IMR-90 (cell line): ENCODE measurements at regions not wholly inside any gene's neighbourhood (a gene's known extent, or its start where the extent isn't known, plus 50 kb on each side); places are given as distances from the start of the nearest gene placed in this dataset.

Experiments used
- ATAC-seq: fragments of 200-7000 bp; cut with Tn5 transposase; 2 replicates; pipeline ENCODE4 v1.9.1; 2020; ENCODE audit warnings: low read depth, mild to moderate bottlenecking, moderate library complexity
- BruUV-seq: library from RNA; stranded (reverse); fragments of 400-500 nt; replicated peaks from 2 replicates; lab custom pipeline; 2021; lab: Mats Ljungman, UMichigan
- CTCF ChIA-PET: fragments of 300-600 bp; formaldehyde crosslinking; extraction: SDS; loops from one replicate; lab custom pipeline; 2021; ENCODE audit warnings: antibody characterized with exemption; lab: Yijun Ruan, JAX
- POLR2A ChIA-PET: fragments of 300-600 bp; sonication (Branson Sonifier 250); formaldehyde crosslinking; loops from one replicate; lab custom pipeline; 2022; ENCODE audit warnings: antibody characterized with exemption; ENCODE audit not compliant: unreplicated experiment; lab: Charles Lee
- DNase-seq: peaks from one replicate; pipeline ENCODE4 v3.0.0; 2013
- H2AFZ ChIP-seq: replicated peaks from 2 replicates; pipeline ENCODE3; 2013; ENCODE audit warnings: low read length, mild to moderate bottlenecking; ENCODE audit not compliant: poor library complexity
- H2AK5ac ChIP-seq: 2 replicates; pipeline ENCODE4 v1.6.1; 2013; ENCODE audit warnings: low read depth, low read length, inconsistent platforms
- H2AK9ac ChIP-seq: replicated peaks from 2 replicates; pipeline ENCODE3; 2013; ENCODE audit warnings: mild to moderate bottlenecking, low read depth, low read length, moderate library complexity; ENCODE audit not compliant: poor library complexity
- H2BK120ac ChIP-seq: 2 replicates; pipeline ENCODE4 v1.6.1; 2013; ENCODE audit warnings: low read depth, low read length, inconsistent platforms
- H2BK15ac ChIP-seq: 3 replicates; pipeline ENCODE4 v1.6.1; 2013; ENCODE audit warnings: low read depth, low read length, inconsistent platforms
- H2BK20ac ChIP-seq: 2 replicates; pipeline ENCODE4 v1.6.1; 2013; ENCODE audit warnings: low read depth, mild to moderate bottlenecking, inconsistent platforms, low read length, moderate library complexity
- H2BK5ac ChIP-seq: 2 replicates; pipeline ENCODE4 v1.6.1; 2013; ENCODE audit warnings: mild to moderate bottlenecking, low read depth, low read length, inconsistent platforms; ENCODE audit not compliant: poor library complexity, severe bottlenecking
- H3K14ac ChIP-seq: replicated peaks from 2 replicates; pipeline ENCODE4 v1.6.1; 2013; ENCODE audit warnings: low read depth, low read length, inconsistent platforms
- H3K18ac ChIP-seq: 2 replicates; pipeline ENCODE4 v1.6.1; 2013; ENCODE audit warnings: low read depth, low read length, control low read depth
- H3K23ac ChIP-seq: 2 replicates; pipeline ENCODE4 v1.6.1; 2013; ENCODE audit warnings: low read depth, low read length, inconsistent platforms
- H3K27ac ChIP-seq: 2 replicates; pipeline ENCODE4 v1.5.1; 2013; ENCODE audit warnings: mild to moderate bottlenecking, control low read depth, low read length; ENCODE audit not compliant: insufficient read depth
- H3K27me3 ChIP-seq: 2 replicates; pipeline ENCODE4 v1.6.1; 2013; ENCODE audit warnings: low read length; ENCODE audit not compliant: control insufficient read depth, insufficient read depth
- H3K36me3 ChIP-seq: 2 replicates; pipeline ENCODE4 v1.6.1; 2013; ENCODE audit warnings: low read length, mixed read lengths; ENCODE audit not compliant: control insufficient read depth, insufficient read depth
- H3K4ac ChIP-seq: 2 replicates; pipeline ENCODE4 v1.6.1; 2013; ENCODE audit warnings: low read depth, low read length, inconsistent platforms
- H3K4me1 ChIP-seq: 2 replicates; pipeline ENCODE4 v1.6.1; 2013; ENCODE audit warnings: low read length, mixed read lengths; ENCODE audit not compliant: control insufficient read depth, insufficient read depth
- H3K4me2 ChIP-seq: 2 replicates; pipeline ENCODE4 v1.6.1; 2013; ENCODE audit warnings: low read depth, mild to moderate bottlenecking, control low read depth, low read length, moderate library complexity
- H3K4me3 ChIP-seq: 2 replicates; pipeline ENCODE4 v1.5.1; 2013; ENCODE audit warnings: low read depth, mild to moderate bottlenecking, control low read depth, low read length, moderate library complexity; ENCODE audit not compliant: insufficient read depth
- H3K56ac ChIP-seq: 2 replicates; pipeline ENCODE4 v1.6.1; 2013; ENCODE audit warnings: low read length, inconsistent platforms; ENCODE audit not compliant: insufficient read depth; ENCODE audit errors: extremely low read depth
- H3K79me1 ChIP-seq, 2 experiments: 2 replicates each; pipeline ENCODE4 v1.6.1; 2013; ENCODE audit warnings: low read length in 2 of 2, inconsistent platforms in 1 of 2, low read depth in 1 of 2
- H3K9ac ChIP-seq: 2 replicates; pipeline ENCODE4 v1.6.1; 2013; ENCODE audit warnings: low read depth, low read length, control low read depth
- H3K9me1 ChIP-seq: 2 replicates; pipeline ENCODE4 v1.6.1; 2013; ENCODE audit warnings: low read length, inconsistent platforms; ENCODE audit not compliant: insufficient read depth
- H3K9me3 ChIP-seq: 2 replicates; pipeline ENCODE4 v1.6.1; 2013; ENCODE audit warnings: low read length; ENCODE audit not compliant: control insufficient read depth, insufficient read depth
- H4K20me1 ChIP-seq: 2 replicates; pipeline ENCODE4 v1.6.1; 2013; ENCODE audit warnings: low read length, inconsistent platforms; ENCODE audit not compliant: insufficient read depth
- H4K5ac ChIP-seq: 2 replicates; pipeline ENCODE4 v1.6.1; 2013; ENCODE audit warnings: mild to moderate bottlenecking, low read depth, low read length, control low read depth
- H4K8ac ChIP-seq, 2 experiments: 2 replicates each; pipeline ENCODE4 v1.6.1; 2013; ENCODE audit warnings: low read depth in 2 of 2, low read length in 2 of 2, control low read depth in 1 of 2, inconsistent platforms in 1 of 2
- H4K91ac ChIP-seq: 2 replicates; pipeline ENCODE4 v1.6.1; 2013; ENCODE audit warnings: low read depth, low read length, inconsistent platforms; ENCODE audit not compliant: insufficient read depth
- BHLHE40 ChIP-seq: fragments of 150-350 bp; IDR thresholded peaks from 2 replicates; pipeline ENCODE4 v1.6.1; 2016; ENCODE audit warnings: mild to moderate bottlenecking, low read depth, low read length
- CEBPB ChIP-seq: IDR thresholded peaks from 2 replicates; pipeline ENCODE4 v1.6.1; 2012; ENCODE audit warnings: low read depth, low read length, improper control_type of control experiment
- CHD1 ChIP-seq: IDR thresholded peaks from 2 replicates; pipeline ENCODE4 v1.6.1; 2012; ENCODE audit warnings: low read depth, low read length, improper control_type of control experiment
- CTCF ChIP-seq: conservative IDR thresholded peaks from 2 replicates; pipeline ENCODE4 v1.5.1; 2012; ENCODE audit warnings: mild to moderate bottlenecking, low read depth, low read length, improper control_type of control experiment
- ELK1 ChIP-seq: fragments of 150-350 bp; IDR thresholded peaks from 2 replicates; pipeline ENCODE4 v1.6.1; 2016; ENCODE audit warnings: low read depth, mild to moderate bottlenecking, low read length, moderate library complexity, borderline replicate concordance
- FOS ChIP-seq: fragments of 150-350 bp; IDR thresholded peaks from 2 replicates; pipeline ENCODE4 v1.6.1; 2016; ENCODE audit warnings: low read depth, low read length
- MAFK ChIP-seq: IDR thresholded peaks from 2 replicates; pipeline ENCODE4 v1.6.1; 2012; ENCODE audit warnings: low read depth, low read length, improper control_type of control experiment
- MAZ ChIP-seq: IDR thresholded peaks from 2 replicates; pipeline ENCODE4 v1.6.1; 2012; ENCODE audit warnings: low read depth, mild to moderate bottlenecking, low read length, improper control_type of control experiment, moderate library complexity, borderline replicate concordance
- MXI1 ChIP-seq: IDR thresholded peaks from 2 replicates; pipeline ENCODE4 v1.6.1; 2012; ENCODE audit warnings: low read depth, mild to moderate bottlenecking, low read length, moderate library complexity, borderline replicate concordance
- NFE2L2 ChIP-seq: fragments of 150-350 bp; IDR thresholded peaks from 2 replicates; pipeline ENCODE4 v1.6.1; 2016; ENCODE audit warnings: low read depth, mild to moderate bottlenecking, low read length
- POLR2A ChIP-seq: IDR thresholded peaks from 2 replicates; pipeline ENCODE4 v1.6.1; 2012; ENCODE audit warnings: mild to moderate bottlenecking, low read depth, low read length
- RAD21 ChIP-seq: IDR thresholded peaks from 2 replicates; pipeline ENCODE4 v1.6.1; 2012; ENCODE audit warnings: low read length, improper control_type of control experiment
- RCOR1 ChIP-seq: IDR thresholded peaks from 2 replicates; pipeline ENCODE4 v1.6.1; 2012; ENCODE audit warnings: mild to moderate bottlenecking, low read length, improper control_type of control experiment; ENCODE audit not compliant: insufficient replicate concordance
- RFX5 ChIP-seq: IDR thresholded peaks from 2 replicates; pipeline ENCODE4 v1.8.0; 2012; ENCODE audit warnings: low read depth, mild to moderate bottlenecking, low read length, moderate library complexity
- SMC3 ChIP-seq: fragments of 150-350 bp; IDR thresholded peaks from 2 replicates; pipeline ENCODE4 v1.6.1; 2016; ENCODE audit warnings: low read depth, mild to moderate bottlenecking, antibody characterized with exemption, low read length, moderate library complexity
- WGBS, 2 experiments: methylation state at CpG; one replicate each; pipeline versions ENCODE4 v1.1.5 to v1.1.7; 2013; ENCODE audit warnings: missing lambda C conversion rate in 2 of 2; ENCODE audit not compliant: insufficient read length in 1 of 2; ENCODE audit errors: extremely low coverage in 2 of 2; 5-methylcytosine and 5-hydroxymethylcytosine counted together
- dilution Hi-C: fragments of 300-500 bp; cut with HindIII; formaldehyde crosslinking; loops from one replicate; pipeline ENCODE4 v1.14.3; 2018; ENCODE audit warnings: low sequenced_read_pairs; ENCODE audit not compliant: unreplicated experiment
- in situ Hi-C: fragments of 300-500 bp; cut with MboI; formaldehyde crosslinking; loops from 3 replicates; pipeline ENCODE4 v1.14.3; 2019; ENCODE audit warnings: low sequenced_read_pairs, inconsistent platforms, mixed read lengths
- intact Hi-C: fragments of 100-400 bp; cut with micrococcal nuclease; formaldehyde crosslinking; loops from 2 replicates; pipeline ENCODE4 v1.10.0; 2022

DNA sequence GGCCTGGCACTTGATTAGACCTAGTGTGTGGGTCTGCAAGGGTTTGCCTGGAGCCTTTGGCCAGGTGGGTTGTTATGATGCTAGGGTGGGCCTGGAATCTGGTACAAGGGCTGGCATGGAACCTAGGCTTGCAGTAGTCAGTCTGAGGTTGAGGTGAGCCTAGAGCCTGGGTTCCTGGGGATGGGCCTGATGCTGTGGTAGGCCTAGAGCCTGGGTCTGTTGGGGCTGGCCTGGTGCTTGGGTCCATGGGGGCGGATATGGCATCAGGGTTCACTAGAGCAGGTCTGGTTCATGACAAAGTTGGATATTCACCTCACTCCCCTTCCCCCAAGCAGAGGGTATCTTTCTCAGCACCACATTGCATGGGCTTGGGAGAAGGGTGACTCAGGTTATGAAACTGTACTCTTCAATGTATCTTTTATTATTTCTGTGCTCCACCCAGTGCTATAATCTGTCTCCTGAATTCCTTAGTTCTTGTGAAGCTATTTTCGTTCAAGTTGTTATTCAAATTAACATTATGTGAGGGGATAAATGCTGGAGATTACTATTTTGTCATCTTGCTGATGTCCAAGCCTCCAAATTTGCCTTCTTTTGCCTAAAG lies 274.4 kb downstream of the NFKBIZ start:
- H4K5ac ChIP-seq = 0 out of 2 replicates have a peak overlapping the region, but pooled peaks have one; percentile 26
- H3K4ac ChIP-seq = peak overlapping the region; percentile 72
- 0 out of 2 replicates have a peak, but pooled peaks cover 2% of the 10 kb centered on the region for H3K4me1 ChIP-seq
- H3K9ac ChIP-seq = no peak overlapping the region
- WGBS, 2 experiments = no CpG with 5 or more reads among the region's 2 CpGs
- H2AK5ac ChIP-seq = peak overlapping the region; percentile 82; the same call in 1 of the 2 replicates
- no peak overlapping the region for H3K4me2 ChIP-seq
- H2AK9ac ChIP-seq = peak overlapping the region; percentile 92
- peak overlapping the region; percentile 63 for H2AFZ ChIP-seq
- DNase-seq (peak; percentile 21), ATAC-seq (no peak; the same call in 1 of the 2 replicates)
- no peak overlapping the region for H4K8ac ChIP-seq
- H3K9me1 ChIP-seq = peaks cover 4% of the 10 kb centered on the region; the same call in 1 of the 2 replicates
- H3K14ac ChIP-seq = peak overlapping the region; percentile 63
- ChIA-PET POLR2A (interaction anchor here (0.6 kb wide), 1 partner anchor 96 kb away, joined by 4 read pairs; no protein-coding TSS in a partner anchor), CTCF (no interaction called here)
- no peaks in the 10 kb centered on the region for H3K36me3 ChIP-seq
- peak overlapping the region; percentile 68; the same call in 1 of the 2 replicates for H3K18ac ChIP-seq
- no TSS peak for BruUV-seq
- H2BK20ac ChIP-seq = peak overlapping the region; percentile 80
- no peak for TF ChIP-seq MXI1
- no peak for TF ChIP-seq CEBPB
- no peak for TF ChIP-seq CHD1
- no peak for TF ChIP-seq POLR2A
- TF ChIP-seq RFX5 = no peak
- no peak for TF ChIP-seq MAFK
- no peak for TF ChIP-seq CTCF
- no peak for TF ChIP-seq ELK1
- no peak for TF ChIP-seq FOS
- TF ChIP-seq SMC3 = no peak
- TF ChIP-seq MAZ = no peak
- TF ChIP-seq BHLHE40 = no peak
- no peak for TF ChIP-seq RCOR1
- TF ChIP-seq RAD21 = no peak
- TF ChIP-seq NFE2L2 = no peak
- no peaks in the 10 kb centered on the region for H4K20me1 ChIP-seq
- H2BK120ac ChIP-seq = peak overlapping the region; percentile 58
- no peaks in the 10 kb centered on the region for H3K79me1 ChIP-seq
- H4K91ac ChIP-seq = no peak overlapping the region; the same call in 1 of the 2 replicates
- no peaks in the 10 kb centered on the region for H3K27me3 ChIP-seq
- no peak overlapping the region for H3K23ac ChIP-seq
- intact Hi-C loops = no loop called here
- peak overlapping the region; percentile 88; the same call in 2 of the 3 replicates for H2BK15ac ChIP-seq
- in situ Hi-C loops = no loop called here
- H3K27ac ChIP-seq = peak overlapping the region; percentile 41
- dilution Hi-C loops = no loop called here
- peak overlapping the region; percentile 70 for H2BK5ac ChIP-seq
- peaks cover 13% of the 10 kb centered on the region; the same call in 1 of the 2 replicates for H3K9me3 ChIP-seq
- no peak overlapping the region; the same call in 1 of the 2 replicates for H3K56ac ChIP-seq
- H3K4me3 ChIP-seq = no peak overlapping the region
